ENCODE measurements at regions not wholly inside any gene's neighbourhood (a gene's known extent, or its start where the extent isn't known, plus 50 kb on each side); places are given as distances from the start of the nearest gene placed in this dataset.
A peak's percentile ranks its signal among the peaks of the same experiment; 100 is the strongest.

DNA sequence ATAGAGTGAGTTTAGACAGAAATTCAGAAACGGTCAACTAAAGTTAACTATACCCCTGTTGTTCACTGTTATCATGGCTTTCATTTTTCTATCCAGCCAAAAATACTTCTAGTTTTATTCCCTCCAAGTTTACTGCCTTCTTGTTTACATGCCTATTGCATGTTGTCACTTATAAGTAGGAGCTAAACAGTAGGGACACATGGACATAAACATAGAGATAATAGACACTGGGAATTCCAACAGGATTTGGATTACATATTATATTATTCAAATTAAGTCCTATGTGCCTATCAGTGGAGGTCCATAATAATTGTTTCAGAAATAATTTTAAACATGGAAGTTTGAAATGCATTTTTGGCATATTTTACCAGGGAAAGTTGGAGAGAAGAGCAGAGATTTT is 269.1 kb upstream of the ZNF717 start:
- Histone ChIP-seq H3K4me3 (no peak overlapping the region), H3K4me1 (no peaks in the 10 kb centered on the region), H3K27ac (no peak overlapping the region), H3K27me3 (no peaks in the 10 kb centered on the region), H3K36me3 (no peaks in the 10 kb centered on the region), H3K9me3 (no peaks in the 10 kb centered on the region)
- intact Hi-C loops (cut with DNase I; ENCODE audit: low total_unique reads) = no loop called here
- TF ChIP-seq POLR2AphosphoS5 (IDR thresholded peaks at IDR 0.05) (no peak), POLR2A (IDR thresholded peaks at IDR 0.05) (no peak)
- TF ChIP-seq, protein P1, sequence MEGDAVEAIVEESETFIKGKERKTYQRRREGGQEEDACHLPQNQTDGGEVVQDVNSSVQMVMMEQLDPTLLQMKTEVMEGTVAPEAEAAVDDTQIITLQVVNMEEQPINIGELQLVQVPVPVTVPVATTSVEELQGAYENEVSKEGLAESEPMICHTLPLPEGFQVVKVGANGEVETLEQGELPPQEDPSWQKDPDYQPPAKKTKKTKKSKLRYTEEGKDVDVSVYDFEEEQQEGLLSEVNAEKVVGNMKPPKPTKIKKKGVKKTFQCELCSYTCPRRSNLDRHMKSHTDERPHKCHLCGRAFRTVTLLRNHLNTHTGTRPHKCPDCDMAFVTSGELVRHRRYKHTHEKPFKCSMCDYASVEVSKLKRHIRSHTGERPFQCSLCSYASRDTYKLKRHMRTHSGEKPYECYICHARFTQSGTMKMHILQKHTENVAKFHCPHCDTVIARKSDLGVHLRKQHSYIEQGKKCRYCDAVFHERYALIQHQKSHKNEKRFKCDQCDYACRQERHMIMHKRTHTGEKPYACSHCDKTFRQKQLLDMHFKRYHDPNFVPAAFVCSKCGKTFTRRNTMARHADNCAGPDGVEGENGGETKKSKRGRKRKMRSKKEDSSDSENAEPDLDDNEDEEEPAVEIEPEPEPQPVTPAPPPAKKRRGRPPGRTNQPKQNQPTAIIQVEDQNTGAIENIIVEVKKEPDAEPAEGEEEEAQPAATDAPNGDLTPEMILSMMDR (IDR thresholded peaks at IDR 0.05) = no peak
- DNase-seq (ENCODE audit: low spot score in 2 of 2) = no peak

DNA sequence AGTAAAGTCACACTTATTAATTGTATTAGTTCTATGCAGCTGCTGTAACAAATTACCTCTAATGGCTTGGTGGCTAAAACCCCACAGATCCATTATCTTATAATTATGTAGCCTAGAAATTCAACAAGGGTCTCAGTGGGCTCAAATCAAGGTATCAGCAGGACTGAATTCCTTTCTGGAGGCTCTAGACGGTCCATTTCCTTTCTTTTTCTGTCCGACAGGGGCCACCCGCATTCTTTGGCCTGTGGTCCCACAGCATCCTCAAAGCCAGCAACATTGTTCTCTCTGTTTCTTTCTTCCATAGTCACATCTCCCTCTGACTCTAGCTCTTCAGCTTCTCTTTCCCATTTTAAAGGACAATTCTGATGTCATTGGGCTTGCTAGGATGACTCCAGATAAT is 276.3 kb upstream of the ZNF717 start:
- Histone ChIP-seq H3K27ac (peak overlapping the region in 1 of 2 donors; percentile 20), H3K36me3 (no peaks in the 10 kb centered on the region), H3K4me3 (no peak overlapping the region), H3K4me1 (no peaks in the 10 kb centered on the region), H3K27me3 (no peaks in the 10 kb centered on the region), H3K9me3 (no peaks in the 10 kb centered on the region)
- TF ChIP-seq POLR2A (IDR thresholded peaks at IDR 0.05) = no peak
- intact Hi-C loops (cut with DNase I; ENCODE audit: low total_unique reads) = no loop called here
- no peak for DNase-seq (ENCODE audit: low spot score in 2 of 2)

DNA sequence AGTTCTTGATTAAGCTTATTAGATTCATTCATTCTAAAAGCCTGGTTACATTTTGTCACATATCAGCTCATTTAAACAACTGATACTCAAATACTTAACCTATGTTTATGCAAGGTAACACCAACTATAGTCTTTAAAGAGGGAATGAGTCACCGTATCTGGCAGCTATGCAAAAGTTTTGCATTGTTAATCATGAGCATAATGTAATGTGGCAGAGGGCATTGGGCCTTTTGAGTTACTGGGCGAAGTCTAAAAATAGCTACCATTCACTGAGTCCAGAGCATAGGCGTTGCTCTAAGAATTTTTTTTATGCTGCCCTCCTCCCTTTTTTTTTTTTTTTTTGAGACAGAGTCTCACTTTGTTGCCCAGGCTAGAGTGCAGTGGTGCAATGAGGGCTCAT is 277.7 kb upstream of the ZNF717 start:
- H3K27ac ChIP-seq = no peak overlapping the region
- intact Hi-C loops (cut with DNase I; ENCODE audit: low total_unique reads) = no loop called here
- DNase-seq (ENCODE audit: low spot score in 2 of 2) = no peak
- H3K4me1 ChIP-seq = no peaks in the 10 kb centered on the region
- no peaks in the 10 kb centered on the region for H3K27me3 ChIP-seq
- TF ChIP-seq POLR2AphosphoS5 (IDR thresholded peaks at IDR 0.05) = no peak
- no peaks in the 10 kb centered on the region for H3K9me3 ChIP-seq
- no peaks in the 10 kb centered on the region for H3K36me3 ChIP-seq
- no peak overlapping the region for H3K4me3 ChIP-seq

DNA sequence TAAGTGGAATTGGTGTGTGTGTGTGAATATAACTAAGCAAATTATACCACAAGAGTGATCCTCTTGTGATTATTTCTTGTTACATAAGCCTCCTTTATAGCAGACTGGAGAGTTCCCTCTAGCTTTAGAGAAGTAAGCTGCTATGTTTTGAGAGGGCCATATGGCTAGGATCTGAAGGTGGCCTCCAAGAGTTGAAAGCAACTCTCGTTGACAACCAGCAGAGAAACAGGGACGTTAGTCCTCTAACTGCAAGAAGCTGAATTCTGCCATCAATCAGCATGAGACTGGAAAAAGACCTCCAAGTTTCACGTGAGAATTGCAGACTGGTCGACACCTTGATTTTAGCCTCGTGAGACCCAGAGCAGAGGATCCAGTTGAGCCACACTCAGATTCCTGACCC is 278.5 kb upstream of the ZNF717 start:
- Histone ChIP-seq H3K27ac (no peak overlapping the region), H3K4me1 (no peaks in the 10 kb centered on the region), H3K4me3 (no peak overlapping the region), H3K9me3 (no peaks in the 10 kb centered on the region), H3K27me3 (no peaks in the 10 kb centered on the region), H3K36me3 (no peaks in the 10 kb centered on the region)
- TF ChIP-seq POLR2A (IDR thresholded peaks at IDR 0.05) (no peak), POLR2AphosphoS5 (IDR thresholded peaks at IDR 0.05) (no peak)
- TF ChIP-seq, protein P1 (IDR thresholded peaks at IDR 0.05) = no peak
- intact Hi-C loops (cut with DNase I; ENCODE audit: low total_unique reads) = no loop called here
- no peak for DNase-seq (ENCODE audit: low spot score in 2 of 2)

DNA sequence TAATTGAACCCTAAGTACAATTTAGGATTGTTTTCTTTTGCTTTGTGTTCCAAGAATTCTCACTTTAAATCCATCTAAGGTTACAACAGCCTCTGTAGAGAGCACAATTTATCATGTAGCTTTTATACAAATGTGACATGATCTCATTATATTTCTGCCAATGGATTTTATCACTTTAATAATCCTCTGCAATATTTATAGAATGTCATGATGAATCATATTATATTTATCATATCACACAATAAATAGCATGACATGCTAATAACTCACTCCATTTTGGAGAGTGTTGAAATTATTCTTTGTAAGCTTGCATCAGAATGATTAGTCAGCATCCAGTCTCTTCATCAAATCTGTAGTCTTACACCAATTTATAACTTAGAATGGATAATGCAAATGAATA is 280.6 kb upstream of the ZNF717 start:
- H3K36me3 ChIP-seq = no peaks in the 10 kb centered on the region
- TF ChIP-seq, protein P1 (IDR thresholded peaks at IDR 0.05) = no peak
- TF ChIP-seq POLR2A (IDR thresholded peaks at IDR 0.05) (no peak), POLR2AphosphoS5 (IDR thresholded peaks at IDR 0.05) (no peak)
- H3K4me1 ChIP-seq = no peaks in the 10 kb centered on the region
- peaks cover 0 to 6% of the 10 kb centered on the region in 2 donors for H3K9me3 ChIP-seq
- H3K27me3 ChIP-seq = no peaks in the 10 kb centered on the region
- intact Hi-C loops (cut with DNase I; ENCODE audit: low total_unique reads) = no loop called here
- no peak overlapping the region for H3K27ac ChIP-seq
- no peak overlapping the region for H3K4me3 ChIP-seq
- no peak for DNase-seq (ENCODE audit: low spot score in 2 of 2)

DNA sequence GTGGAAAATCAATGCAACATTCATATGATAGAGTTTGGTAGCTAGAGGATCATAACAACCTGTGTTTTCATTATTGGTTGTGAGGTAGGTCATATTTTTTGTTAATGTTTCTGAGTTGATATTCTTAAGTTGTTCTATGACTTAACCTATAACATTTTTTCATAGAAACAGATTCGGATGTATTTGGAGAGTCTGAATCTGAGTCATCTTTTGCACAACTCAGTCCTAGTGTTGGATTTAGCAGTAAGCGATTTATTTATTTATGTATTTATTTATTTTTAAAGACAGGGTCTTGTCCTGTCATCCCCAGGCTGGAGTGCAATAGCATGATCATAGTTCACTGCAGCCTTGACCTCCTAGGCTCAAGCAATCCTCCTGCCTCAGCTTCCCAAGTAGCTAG is 292.8 kb upstream of the ZNF717 start:
- intact Hi-C loops (cut with DNase I; ENCODE audit: low total_unique reads) = no loop called here
- TF ChIP-seq POLR2A (IDR thresholded peaks at IDR 0.05) = no peak
- TF ChIP-seq, protein P1 (IDR thresholded peaks at IDR 0.05) = no peak
- no peak for DNase-seq (ENCODE audit: low spot score in 2 of 2)
- Histone ChIP-seq H3K4me1 (no peaks in the 10 kb centered on the region), H3K9me3 (no peaks in the 10 kb centered on the region), H3K27ac (no peak overlapping the region), H3K4me3 (no peak overlapping the region), H3K36me3 (no peaks in the 10 kb centered on the region), H3K27me3 (no peaks in the 10 kb centered on the region)

Measured in breast epithelium (tissue), 4 donors.